K562 (cell line): ENCODE measurements at regions not wholly inside any gene's neighbourhood (a gene's known extent, or its start where the extent isn't known, plus 50 kb on each side); places are given as distances from the start of the nearest gene placed in this dataset.

Experiments
- ATAC-seq: fragments of 200-7000 bp; cut with Tn5 transposase; 3 replicates; pipeline ENCODE4 v1.9.1; 2020; ENCODE audit warnings: moderate library complexity
- BruUV-seq: library from RNA; stranded (reverse); fragments of 400-500 nt; replicated peaks from 2 replicates; lab custom pipeline; 2021; lab: Mats Ljungman, UMichigan
- CTCF ChIA-PET: fragments of 300-600 bp; formaldehyde crosslinking; extraction: SDS; loops from one replicate; lab custom pipeline; 2021; ENCODE audit warnings: low intra/inter-chr PET ratio; lab: Yijun Ruan, JAX
- POLR2A ChIA-PET: fragments of 300-600, 350-650 bp; sonication (Branson Sonifier 250); formaldehyde crosslinking; extraction: SDS; loops from one replicate; lab custom pipeline; 2021; ENCODE audit warnings: antibody characterized with exemption, inconsistent platforms; lab: Yijun Ruan, JAX
- DNase-seq, 4 experiments: peaks; one replicate each; pipeline versions ENCODE4 v3.0.0 to v3.0.0-alpha.2; 2011 to 2018; ENCODE audit warnings: low spot score in 3 of 4, mixed read lengths in 3 of 4; ENCODE audit errors: extremely low read depth in 1 of 4
- FAIRE-seq: peaks from 2 replicates; lab custom pipeline; 2011; peaks lifted over from hg19 to GRCh38; lab: Jason Lieb, UNC
- H2AFZ ChIP-seq: 2 replicates; pipeline ENCODE4 v1.6.0; 2011; ENCODE audit warnings: low read depth, low read length, control low read depth, inconsistent platforms
- H3K27ac ChIP-seq: fragments of 200-600 bp; 3 replicates; pipeline ENCODE4 v1.8.0; 2011; ENCODE audit warnings: low read depth, mild to moderate bottlenecking, control low read depth, inconsistent platforms, low read length, moderate library complexity, mixed read lengths; ENCODE audit errors: extremely low read depth
- H3K27me3 ChIP-seq, 2 experiments: fragments of 300-600 bp in 1 of 2; 2 replicates in 1 of 2; 3 replicates in 1 of 2; pipeline versions ENCODE4 v1.6.0 to v1.8.0; 2011; ENCODE audit warnings: inconsistent platforms in 2 of 2, low read length in 2 of 2, mild to moderate bottlenecking in 1 of 2, mixed read lengths in 1 of 2, moderate library complexity in 1 of 2; ENCODE audit not compliant: control insufficient read depth in 2 of 2, insufficient read depth in 2 of 2
- H3K36me3 ChIP-seq: fragments of 300-600 bp; 3 replicates; pipeline ENCODE4 v1.8.0; 2011; ENCODE audit warnings: mild to moderate bottlenecking, low read length, inconsistent platforms; ENCODE audit not compliant: control insufficient read depth, insufficient read depth
- H3K4me1 ChIP-seq, 2 experiments: fragments of 200-600 bp in 1 of 2; replicated peaks in 1 of 2; 2 replicates in 1 of 2; 3 replicates in 1 of 2; pipeline versions ENCODE4 v1.5.1 to v1.8.0; 2011; ENCODE audit warnings: inconsistent platforms in 2 of 2, low read length in 2 of 2, mild to moderate bottlenecking in 1 of 2, mixed read lengths in 1 of 2, moderate library complexity in 1 of 2; ENCODE audit not compliant: control insufficient read depth in 2 of 2, insufficient read depth in 2 of 2
- H3K4me2 ChIP-seq: 2 replicates; pipeline ENCODE4 v1.6.1; 2011; ENCODE audit warnings: low read length, control low read depth, inconsistent platforms, mixed read lengths; ENCODE audit not compliant: insufficient read depth
- H3K4me3 ChIP-seq: fragments of 200-600 bp; sonication (generic), shearing (Covaris generic); 2 replicates; pipeline ENCODE4 v1.5.1; 2016; ENCODE audit warnings: control low read depth, inconsistent platforms
- H3K79me2 ChIP-seq: fragments of 200-600 bp; 3 replicates; pipeline ENCODE4 v1.8.0; 2011; ENCODE audit warnings: low read length, inconsistent platforms; ENCODE audit not compliant: control insufficient read depth, insufficient read depth
- H3K9ac ChIP-seq, 2 experiments: 2 replicates each; pipeline versions ENCODE4 v1.6.0 to v1.6.1; 2011; ENCODE audit warnings: low read depth in 2 of 2, low read length in 2 of 2, control low read depth in 1 of 2, inconsistent platforms in 1 of 2, mild to moderate bottlenecking in 1 of 2, mixed read lengths in 1 of 2; ENCODE audit not compliant: insufficient read depth in 1 of 2
- H3K9me1 ChIP-seq: one replicate; pipeline ENCODE4 v1.6.0; 2011; ENCODE audit warnings: inconsistent platforms, mild to moderate bottlenecking, low read length, moderate library complexity; ENCODE audit not compliant: control insufficient read depth, insufficient read depth
- H3K9me3 ChIP-seq: replicated peaks from 2 replicates; pipeline ENCODE4 v1.5.1; 2011; ENCODE audit warnings: low read depth, low read length, inconsistent platforms; ENCODE audit not compliant: control insufficient read depth, insufficient read depth
- H4K20me1 ChIP-seq: replicated peaks from 2 replicates; pipeline ENCODE4 v1.6.1; 2011; ENCODE audit warnings: low read length, inconsistent platforms, mixed read lengths; ENCODE audit not compliant: control insufficient read depth, insufficient read depth
- CUX1 ChIP-seq: fragments of 200-800 bp; sonication (Bioruptor generic); IDR thresholded peaks from 2 replicates; pipeline ENCODE4 v1.6.1; 2016; ENCODE audit warnings: missing genetic modification characterization, missing compliant biosample characterization
- DMBX1 ChIP-seq: fragments of 250-450 bp; sonication (Bioruptor Pico); IDR thresholded peaks from 2 replicates; pipeline ENCODE4 v1.8.0; 2022; ENCODE audit warnings: inconsistent platforms, mild to moderate bottlenecking, moderate library complexity, borderline replicate concordance
- E2F6 ChIP-seq, 2 experiments: IDR thresholded peaks; 2 replicates each; pipeline ENCODE4 v1.6.1; 2011; ENCODE audit warnings: borderline replicate concordance in 1 of 2, control low read depth in 1 of 2, low read depth in 1 of 2, low read length in 1 of 2, mild to moderate bottlenecking in 1 of 2, mixed read lengths in 1 of 2, moderate library complexity in 1 of 2; ENCODE audit not compliant: insufficient read depth in 1 of 2, insufficient read length in 1 of 2, poor library complexity in 1 of 2, severe bottlenecking in 1 of 2; ENCODE audit errors: extremely low read depth in 1 of 2
- NFIX ChIP-seq: fragments of 250-450 bp; sonication (Bioruptor Pico); IDR thresholded peaks from 2 replicates; pipeline ENCODE4 v1.4.0; 2020; ENCODE audit warnings: low read depth, mild to moderate bottlenecking, moderate library complexity
- PHF8 ChIP-seq: fragments of 200-600 bp; sonication (generic); IDR thresholded peaks from 2 replicates; pipeline ENCODE4 v1.6.1; 2012; ENCODE audit warnings: mixed run types, mild to moderate bottlenecking, inconsistent platforms, low read length, moderate library complexity, borderline replicate concordance
- RBFOX2 ChIP-seq: fragments of 200-400 bp; formaldehyde crosslinking; IDR thresholded peaks from 2 replicates; pipeline ENCODE4 v1.6.1; 2017; ENCODE audit warnings: low read depth, mild to moderate bottlenecking, low read length, moderate library complexity
- SMAD1 ChIP-seq: fragments of 150-350 bp; IDR thresholded peaks from 2 replicates; pipeline ENCODE4 v1.6.1; 2014; ENCODE audit warnings: low read length, low read depth; ENCODE audit not compliant: partially characterized antibody
- TAF7 ChIP-seq: fragments of 450-650 bp; IDR thresholded peaks from 2 replicates; pipeline ENCODE4 v1.6.1; 2016; ENCODE audit warnings: missing genetic modification characterization, missing compliant biosample characterization
- THAP7 ChIP-seq: fragments of 250-450 bp; sonication (Bioruptor Pico); IDR thresholded peaks from 2 replicates; pipeline ENCODE4 v1.5.0; 2021
- THRA ChIP-seq: fragments of 450-650 bp; IDR thresholded peaks from 2 replicates; pipeline ENCODE4 v1.6.1; 2017; ENCODE audit warnings: mild to moderate bottlenecking, moderate library complexity
- ZBTB5 ChIP-seq: fragments of 450-650 bp; IDR thresholded peaks from 2 replicates; pipeline ENCODE4 v1.6.1; 2017; ENCODE audit warnings: antibody characterized with exemption
- ZNF668 ChIP-seq: fragments of 250-450 bp; sonication (Bioruptor Pico); IDR thresholded peaks from 2 replicates; pipeline ENCODE4 v1.8.0; 2022; ENCODE audit warnings: mild to moderate bottlenecking, inconsistent platforms
- WGBS: fragments of 100-300 bp; shearing (Covaris generic); methylation state at CpG from one replicate; pipeline ENCODE4 v1.1.6; 2016; ENCODE audit warnings: low coverage, mixed read lengths; ENCODE audit not compliant: insufficient coverage; ENCODE audit errors: missing lambda C conversion rate; 5-methylcytosine and 5-hydroxymethylcytosine counted together
- in situ Hi-C: fragments of 300-500 bp; cut with MboI; formaldehyde crosslinking; loops from 4 replicates; pipeline ENCODE4 v1.15.0; 2018; ENCODE audit warnings: inconsistent platforms, mixed read lengths
- intact Hi-C: fragments of 100-400 bp; cut with micrococcal nuclease; formaldehyde crosslinking; loops from 2 replicates; pipeline ENCODE4 v1.14.2; 2022

GRCh38 chrX:96556886-96557285 lies 127.8 kb upstream of the DIAPH2 start:
- Histone ChIP-seq H3K27ac (no peak overlapping the region), H3K9ac (no peak overlapping the region), H2AFZ (no peak overlapping the region), H3K4me3 (no peak overlapping the region), H4K20me1 (no peaks in the 10 kb centered on the region), H3K9me3 (no peaks in the 10 kb centered on the region), H3K27me3 (no peaks in the 10 kb centered on the region), H3K4me2 (no peak overlapping the region), H3K79me2 (no peaks in the 10 kb centered on the region), H3K4me1 (no peaks in the 10 kb centered on the region), H3K36me3 (no peaks in the 10 kb centered on the region), H3K9me1 (no peaks in the 10 kb centered on the region)
- DNase-seq: no peak
- CTCF ChIA-PET: no interaction called here
- POLR2A ChIA-PET: no interaction called here
- 0% methylated on average over 2 of the region's 2 CpGs for WGBS
- in situ Hi-C loops (no loop called here), intact Hi-C loops (no loop called here)
- FAIRE-seq: no peak
- BruUV-seq: no TSS peak
- no peak for ATAC-seq
- TF ChIP-seq E2F6 (IDR thresholded peaks at IDR 0.05; ENCODE audit: borderline replicate concordance in 1 of 2, extremely low read depth in 1 of 2, insufficient read depth in 1 of 2, insufficient read length in 1 of 2, low read depth in 1 of 2, low read length in 1 of 2, poor library complexity in 1 of 2, severe bottlenecking in 1 of 2): no peak
- TF ChIP-seq ZNF668 (CRISPR knock-in tag): no peak
- no peak for TF ChIP-seq CUX1
- TF ChIP-seq SMAD1: no peak
- no peak for TF ChIP-seq ZBTB5
- TF ChIP-seq PHF8: no peak
- no peak for TF ChIP-seq TAF7 (tag)
- TF ChIP-seq THRA: no peak
- no peak for TF ChIP-seq RBFOX2
- no peak for TF ChIP-seq DMBX1 (CRISPR knock-in tag)
- no peak for TF ChIP-seq THAP7
- TF ChIP-seq NFIX (CRISPR knock-in tag): no peak
